ENCODE measurements at regions not wholly inside any gene's neighbourhood (a gene's known extent, or its start where the extent isn't known, plus 50 kb on each side); places are given as distances from the start of the nearest gene placed in this dataset.
A peak's percentile ranks its signal among the peaks of the same experiment; 100 is the strongest.

DNA sequence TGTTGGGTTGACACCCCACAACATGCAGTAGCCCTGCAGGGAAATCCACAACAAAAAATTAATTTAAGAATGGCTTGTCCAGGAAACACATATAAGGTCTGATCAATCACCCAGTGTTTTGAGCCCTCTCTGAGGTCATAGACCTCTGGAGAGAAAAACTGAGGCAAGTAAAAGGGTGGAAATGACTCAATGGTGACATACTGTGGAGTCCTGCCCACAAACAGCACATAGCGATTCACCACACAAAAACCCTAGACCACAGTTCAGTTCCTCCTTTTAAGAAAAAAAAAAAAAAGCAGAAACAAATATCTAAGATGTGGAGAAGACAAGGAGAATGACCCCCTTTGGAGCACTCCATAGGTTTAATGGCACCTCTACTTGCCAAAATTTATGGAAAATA is 2691.0 kb downstream of the PCDH7 start:
- no peaks in the 10 kb centered on the region for H3K9me3 ChIP-seq (ENCODE audit: low read depth)
- no peaks in the 10 kb centered on the region for H3K4me1 ChIP-seq (ENCODE audit: insufficient read depth)
- no peaks in the 10 kb centered on the region for H3K79me2 ChIP-seq
- TF ChIP-seq EZH2phosphoT487 (IDR thresholded peaks at IDR 0.05; ENCODE audit: low read depth, severe bottlenecking, unreplicated experiment) (no peak), EZH2 (IDR thresholded peaks at IDR 0.05; ENCODE audit: borderline replicate concordance) (no peak)
- TF ChIP-seq, protein P1, sequence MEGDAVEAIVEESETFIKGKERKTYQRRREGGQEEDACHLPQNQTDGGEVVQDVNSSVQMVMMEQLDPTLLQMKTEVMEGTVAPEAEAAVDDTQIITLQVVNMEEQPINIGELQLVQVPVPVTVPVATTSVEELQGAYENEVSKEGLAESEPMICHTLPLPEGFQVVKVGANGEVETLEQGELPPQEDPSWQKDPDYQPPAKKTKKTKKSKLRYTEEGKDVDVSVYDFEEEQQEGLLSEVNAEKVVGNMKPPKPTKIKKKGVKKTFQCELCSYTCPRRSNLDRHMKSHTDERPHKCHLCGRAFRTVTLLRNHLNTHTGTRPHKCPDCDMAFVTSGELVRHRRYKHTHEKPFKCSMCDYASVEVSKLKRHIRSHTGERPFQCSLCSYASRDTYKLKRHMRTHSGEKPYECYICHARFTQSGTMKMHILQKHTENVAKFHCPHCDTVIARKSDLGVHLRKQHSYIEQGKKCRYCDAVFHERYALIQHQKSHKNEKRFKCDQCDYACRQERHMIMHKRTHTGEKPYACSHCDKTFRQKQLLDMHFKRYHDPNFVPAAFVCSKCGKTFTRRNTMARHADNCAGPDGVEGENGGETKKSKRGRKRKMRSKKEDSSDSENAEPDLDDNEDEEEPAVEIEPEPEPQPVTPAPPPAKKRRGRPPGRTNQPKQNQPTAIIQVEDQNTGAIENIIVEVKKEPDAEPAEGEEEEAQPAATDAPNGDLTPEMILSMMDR (IDR thresholded peaks at IDR 0.05; ENCODE audit: poor library complexity): no peak
- H3K9me2 ChIP-seq (replicated peaks; ENCODE audit: insufficient read depth): no peaks in the 10 kb centered on the region
- DNase-seq (ENCODE audit: low spot score): no peak
- 100% methylated on average over 1 of the region's 1 CpG for WGBS (ENCODE audit: low lambda C conversion rate, missing lambda C conversion rate)
- no peaks in the 10 kb centered on the region for H3K36me3 ChIP-seq (replicated peaks; ENCODE audit: insufficient read depth, low read depth)
- no peaks in the 10 kb centered on the region for H4K20me1 ChIP-seq (ENCODE audit: insufficient read depth, poor library complexity, severe bottlenecking)
- no peak overlapping the region for H3K27ac ChIP-seq
- H3K27me3 ChIP-seq: no peaks in the 10 kb centered on the region
- H2AFZ ChIP-seq: no peak overlapping the region
- H3K4me2 ChIP-seq: no peak overlapping the region
- no peak overlapping the region for H3K4me3 ChIP-seq

DNA sequence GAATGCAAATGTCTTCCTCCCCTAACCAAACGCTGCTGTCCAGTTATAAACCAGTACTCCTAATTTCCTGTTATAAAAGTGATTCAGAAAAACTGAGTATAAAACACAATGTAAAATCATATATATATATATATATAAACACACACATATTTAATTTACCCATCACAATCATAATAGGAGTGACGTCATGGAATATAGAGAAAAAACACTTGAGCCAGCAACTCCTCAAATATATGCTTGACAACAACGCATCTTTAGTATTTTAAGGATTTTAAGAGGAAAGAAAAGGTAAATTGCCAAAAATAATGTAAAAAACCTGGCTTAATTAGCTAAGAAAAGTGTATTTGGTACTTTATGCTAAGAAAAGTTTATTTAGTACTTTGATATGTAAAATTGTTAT is 2701.7 kb downstream of the PCDH7 start:
- WGBS (ENCODE audit: low lambda C conversion rate, missing lambda C conversion rate): 92% methylated on average over 3 of the region's 3 CpGs
- no peak overlapping the region for H3K27ac ChIP-seq
- TF ChIP-seq, protein P1 (IDR thresholded peaks at IDR 0.05; ENCODE audit: poor library complexity): no peak
- TF ChIP-seq EZH2 (IDR thresholded peaks at IDR 0.05; ENCODE audit: borderline replicate concordance): no peak
- no peak for TF ChIP-seq EZH2phosphoT487 (IDR thresholded peaks at IDR 0.05; ENCODE audit: low read depth, severe bottlenecking, unreplicated experiment)
- H3K4me3 ChIP-seq: no peak overlapping the region
- no peaks in the 10 kb centered on the region for H4K20me1 ChIP-seq (ENCODE audit: insufficient read depth, poor library complexity, severe bottlenecking)
- no peak overlapping the region for H2AFZ ChIP-seq
- H3K27me3 ChIP-seq: no peaks in the 10 kb centered on the region
- H3K79me2 ChIP-seq: no peaks in the 10 kb centered on the region
- H3K4me1 ChIP-seq (ENCODE audit: insufficient read depth): no peaks in the 10 kb centered on the region
- no peaks in the 10 kb centered on the region for H3K36me3 ChIP-seq (replicated peaks; ENCODE audit: insufficient read depth, low read depth)
- no peak overlapping the region for H3K4me2 ChIP-seq
- H3K9me3 ChIP-seq (ENCODE audit: low read depth): no peaks in the 10 kb centered on the region
- DNase-seq (ENCODE audit: low spot score): no peak
- H3K9me2 ChIP-seq (replicated peaks; ENCODE audit: insufficient read depth): no peaks in the 10 kb centered on the region

DNA sequence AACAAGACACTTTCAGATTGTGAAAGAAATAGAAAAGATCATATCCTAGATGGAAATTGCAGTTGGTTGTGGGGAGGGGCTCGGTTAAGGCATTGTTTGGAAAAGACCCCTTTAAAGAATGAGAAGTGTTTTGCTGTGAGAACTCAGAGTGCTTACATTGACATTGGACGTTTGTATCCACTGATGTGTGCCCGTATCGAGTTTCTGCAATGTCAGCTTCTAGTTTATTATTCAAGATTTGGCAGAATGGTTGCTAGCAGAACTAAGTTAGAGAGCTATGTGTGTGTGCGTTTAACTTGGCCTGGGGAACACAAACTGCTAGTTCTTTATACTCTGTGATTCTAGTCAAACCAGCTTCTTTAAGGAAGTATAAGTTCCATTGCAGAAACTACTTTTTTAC is 2702.5 kb downstream of the PCDH7 start:
- Histone ChIP-seq H2AFZ (no peak overlapping the region), H4K20me1 (ENCODE audit: insufficient read depth, poor library complexity, severe bottlenecking) (no peaks in the 10 kb centered on the region), H3K79me2 (no peaks in the 10 kb centered on the region), H3K36me3 (replicated peaks; ENCODE audit: insufficient read depth, low read depth) (no peaks in the 10 kb centered on the region), H3K4me1 (ENCODE audit: insufficient read depth) (no peaks in the 10 kb centered on the region), H3K27me3 (no peaks in the 10 kb centered on the region), H3K9me2 (replicated peaks; ENCODE audit: insufficient read depth) (no peaks in the 10 kb centered on the region), H3K4me3 (no peak overlapping the region), H3K27ac (no peak overlapping the region), H3K9me3 (ENCODE audit: low read depth) (no peaks in the 10 kb centered on the region), H3K4me2 (peak overlapping the region; percentile 2)
- DNase-seq (ENCODE audit: low spot score): no peak
- TF ChIP-seq EZH2phosphoT487 (IDR thresholded peaks at IDR 0.05; ENCODE audit: low read depth, severe bottlenecking, unreplicated experiment): no peak
- TF ChIP-seq EZH2 (IDR thresholded peaks at IDR 0.05; ENCODE audit: borderline replicate concordance): no peak
- TF ChIP-seq, protein P1 (IDR thresholded peaks at IDR 0.05; ENCODE audit: poor library complexity): no peak
- WGBS (ENCODE audit: low lambda C conversion rate, missing lambda C conversion rate): 58% methylated on average over 5 of the region's 5 CpGs

DNA sequence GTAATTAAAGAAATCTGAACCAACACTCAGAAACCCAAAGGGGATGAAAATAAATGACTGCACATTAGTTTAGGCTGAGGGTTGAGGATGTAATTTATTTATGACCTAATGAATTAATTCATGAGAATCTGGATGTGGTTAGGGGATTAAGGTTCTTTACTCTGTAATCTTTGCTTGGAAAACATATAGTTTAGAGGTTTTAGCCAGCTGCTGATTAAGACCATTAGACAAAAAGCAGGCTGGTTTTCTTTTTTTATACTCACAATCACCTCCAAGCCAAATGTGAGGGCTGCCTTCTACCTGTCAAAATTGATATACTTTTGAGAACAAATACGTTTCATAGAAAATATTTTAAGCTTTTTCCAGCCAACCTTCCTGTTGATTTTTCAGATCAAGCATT is 2705.8 kb downstream of the PCDH7 start:
- no peak for TF ChIP-seq EZH2phosphoT487 (IDR thresholded peaks at IDR 0.05; ENCODE audit: low read depth, severe bottlenecking, unreplicated experiment)
- TF ChIP-seq EZH2 (IDR thresholded peaks at IDR 0.05; ENCODE audit: borderline replicate concordance): no peak
- TF ChIP-seq, protein P1 (IDR thresholded peaks at IDR 0.05; ENCODE audit: poor library complexity): no peak
- DNase-seq (ENCODE audit: low spot score): no peak
- 40% methylated on average over 1 of the region's 1 CpG for WGBS (ENCODE audit: low lambda C conversion rate, missing lambda C conversion rate)
- no peaks in the 10 kb centered on the region for H3K9me3 ChIP-seq (ENCODE audit: low read depth)
- H3K4me1 ChIP-seq (ENCODE audit: insufficient read depth): no peaks in the 10 kb centered on the region
- no peak overlapping the region for H3K4me3 ChIP-seq
- no peak overlapping the region for H2AFZ ChIP-seq
- no peaks in the 10 kb centered on the region for H4K20me1 ChIP-seq (ENCODE audit: insufficient read depth, poor library complexity, severe bottlenecking)
- no peak overlapping the region for H3K27ac ChIP-seq
- H3K27me3 ChIP-seq: no peaks in the 10 kb centered on the region
- H3K36me3 ChIP-seq (replicated peaks; ENCODE audit: insufficient read depth, low read depth): no peaks in the 10 kb centered on the region
- H3K79me2 ChIP-seq: no peaks in the 10 kb centered on the region
- no peaks in the 10 kb centered on the region for H3K9me2 ChIP-seq (replicated peaks; ENCODE audit: insufficient read depth)
- H3K4me2 ChIP-seq: no peak overlapping the region
